ENCODE measurements at regions not wholly inside any gene's neighbourhood (a gene's known extent, or its start where the extent isn't known, plus 50 kb on each side); places are given as distances from the start of the nearest gene placed in this dataset.

DNA sequence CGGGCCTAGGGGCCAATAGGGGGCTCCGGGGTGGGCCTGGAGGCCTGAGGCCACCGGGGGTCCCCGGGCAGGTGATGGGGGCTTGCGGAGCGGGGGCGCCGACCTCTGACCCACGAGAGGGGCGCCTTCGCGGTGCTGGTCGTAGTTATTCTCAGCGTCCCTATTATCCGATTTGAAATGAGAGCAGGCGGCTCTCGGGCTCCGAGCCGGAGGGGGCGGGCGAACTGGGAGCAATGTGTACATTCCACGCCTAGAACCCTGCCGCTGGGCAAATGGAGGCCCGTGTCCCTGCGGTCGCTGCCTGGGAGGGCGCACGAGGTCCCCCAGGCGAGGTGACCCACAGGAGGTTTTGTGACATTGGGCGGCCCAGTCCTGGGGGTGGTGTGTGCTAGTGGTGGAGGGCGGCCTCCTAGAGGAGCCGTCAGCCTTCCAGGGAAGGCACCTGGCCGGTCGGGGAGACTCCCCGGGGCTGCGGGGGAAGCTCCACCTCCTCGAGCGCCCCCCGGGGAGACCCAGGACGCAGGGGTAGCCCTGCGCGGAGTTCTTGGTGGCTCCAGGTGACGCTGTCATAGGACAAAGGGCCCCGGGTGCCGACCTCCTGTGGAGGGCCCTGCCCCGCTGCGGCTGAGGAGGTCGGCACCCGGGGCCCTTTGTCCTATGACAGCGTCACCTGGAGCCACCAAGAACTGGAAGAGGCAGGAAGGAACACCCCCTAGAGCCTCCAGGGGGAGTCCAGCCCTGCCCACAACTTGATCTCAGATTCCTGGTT is 102.6 kb upstream of the PRKX start (continued):
- TF ChIP-seq, protein P1, sequence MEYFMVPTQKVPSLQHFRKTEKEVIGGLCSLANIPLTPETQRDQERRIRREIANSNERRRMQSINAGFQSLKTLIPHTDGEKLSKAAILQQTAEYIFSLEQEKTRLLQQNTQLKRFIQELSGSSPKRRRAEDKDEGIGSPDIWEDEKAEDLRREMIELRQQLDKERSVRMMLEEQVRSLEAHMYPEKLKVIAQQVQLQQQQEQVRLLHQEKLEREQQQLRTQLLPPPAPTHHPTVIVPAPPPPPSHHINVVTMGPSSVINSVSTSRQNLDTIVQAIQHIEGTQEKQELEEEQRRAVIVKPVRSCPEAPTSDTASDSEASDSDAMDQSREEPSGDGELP (CRISPR knock-in tag; IDR thresholded peaks at IDR 0.05; ENCODE audit: borderline replicate concordance), result no peak
- no peak for TF ChIP-seq FOXA3 (CRISPR knock-in tag; conservative IDR thresholded peaks at IDR 0.05 in 1 of 2, IDR thresholded peaks at IDR 0.05 in 1 of 2)
- no peak for TF ChIP-seq CREBBP (IDR thresholded peaks at IDR 0.05; ENCODE audit: low read depth, low read length)
- TF ChIP-seq ETV5 (CRISPR knock-in tag; IDR thresholded peaks at IDR 0.05; ENCODE audit: low read depth), result no peak
- no peak for TF ChIP-seq RUNX1 (IDR thresholded peaks at IDR 0.05; ENCODE audit: low read depth)
- no peak; a peak in 1 of 4 replicates for TF ChIP-seq MAZ (CRISPR knock-in tag; conservative IDR thresholded peaks at IDR 0.05 in 1 of 2, IDR thresholded peaks at IDR 0.05 in 1 of 2)
- TF ChIP-seq, protein P2, sequence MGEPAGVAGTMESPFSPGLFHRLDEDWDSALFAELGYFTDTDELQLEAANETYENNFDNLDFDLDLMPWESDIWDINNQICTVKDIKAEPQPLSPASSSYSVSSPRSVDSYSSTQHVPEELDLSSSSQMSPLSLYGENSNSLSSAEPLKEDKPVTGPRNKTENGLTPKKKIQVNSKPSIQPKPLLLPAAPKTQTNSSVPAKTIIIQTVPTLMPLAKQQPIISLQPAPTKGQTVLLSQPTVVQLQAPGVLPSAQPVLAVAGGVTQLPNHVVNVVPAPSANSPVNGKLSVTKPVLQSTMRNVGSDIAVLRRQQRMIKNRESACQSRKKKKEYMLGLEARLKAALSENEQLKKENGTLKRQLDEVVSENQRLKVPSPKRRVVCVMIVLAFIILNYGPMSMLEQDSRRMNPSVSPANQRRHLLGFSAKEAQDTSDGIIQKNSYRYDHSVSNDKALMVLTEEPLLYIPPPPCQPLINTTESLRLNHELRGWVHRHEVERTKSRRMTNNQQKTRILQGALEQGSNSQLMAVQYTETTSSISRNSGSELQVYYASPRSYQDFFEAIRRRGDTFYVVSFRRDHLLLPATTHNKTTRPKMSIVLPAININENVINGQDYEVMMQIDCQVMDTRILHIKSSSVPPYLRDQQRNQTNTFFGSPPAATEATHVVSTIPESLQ (CRISPR knock-in tag; IDR thresholded peaks at IDR 0.05), result no peak
- TF ChIP-seq XRCC3 (IDR thresholded peaks at IDR 0.05), result no peak
- TF ChIP-seq, protein P3, sequence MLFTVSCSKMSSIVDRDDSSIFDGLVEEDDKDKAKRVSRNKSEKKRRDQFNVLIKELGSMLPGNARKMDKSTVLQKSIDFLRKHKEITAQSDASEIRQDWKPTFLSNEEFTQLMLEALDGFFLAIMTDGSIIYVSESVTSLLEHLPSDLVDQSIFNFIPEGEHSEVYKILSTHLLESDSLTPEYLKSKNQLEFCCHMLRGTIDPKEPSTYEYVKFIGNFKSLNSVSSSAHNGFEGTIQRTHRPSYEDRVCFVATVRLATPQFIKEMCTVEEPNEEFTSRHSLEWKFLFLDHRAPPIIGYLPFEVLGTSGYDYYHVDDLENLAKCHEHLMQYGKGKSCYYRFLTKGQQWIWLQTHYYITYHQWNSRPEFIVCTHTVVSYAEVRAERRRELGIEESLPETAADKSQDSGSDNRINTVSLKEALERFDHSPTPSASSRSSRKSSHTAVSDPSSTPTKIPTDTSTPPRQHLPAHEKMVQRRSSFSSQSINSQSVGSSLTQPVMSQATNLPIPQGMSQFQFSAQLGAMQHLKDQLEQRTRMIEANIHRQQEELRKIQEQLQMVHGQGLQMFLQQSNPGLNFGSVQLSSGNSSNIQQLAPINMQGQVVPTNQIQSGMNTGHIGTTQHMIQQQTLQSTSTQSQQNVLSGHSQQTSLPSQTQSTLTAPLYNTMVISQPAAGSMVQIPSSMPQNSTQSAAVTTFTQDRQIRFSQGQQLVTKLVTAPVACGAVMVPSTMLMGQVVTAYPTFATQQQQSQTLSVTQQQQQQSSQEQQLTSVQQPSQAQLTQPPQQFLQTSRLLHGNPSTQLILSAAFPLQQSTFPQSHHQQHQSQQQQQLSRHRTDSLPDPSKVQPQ (CRISPR knock-in tag; IDR thresholded peaks at IDR 0.05; ENCODE audit: borderline replicate concordance), result no peak
- TF ChIP-seq, protein P4, sequence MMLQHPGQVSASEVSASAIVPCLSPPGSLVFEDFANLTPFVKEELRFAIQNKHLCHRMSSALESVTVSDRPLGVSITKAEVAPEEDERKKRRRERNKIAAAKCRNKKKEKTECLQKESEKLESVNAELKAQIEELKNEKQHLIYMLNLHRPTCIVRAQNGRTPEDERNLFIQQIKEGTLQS (IDR thresholded peaks at IDR 0.05), result no peak
- TF ChIP-seq, protein P4 (CRISPR knock-in tag; conservative IDR thresholded peaks at IDR 0.05), result no peak
- TF ChIP-seq, protein P5, sequence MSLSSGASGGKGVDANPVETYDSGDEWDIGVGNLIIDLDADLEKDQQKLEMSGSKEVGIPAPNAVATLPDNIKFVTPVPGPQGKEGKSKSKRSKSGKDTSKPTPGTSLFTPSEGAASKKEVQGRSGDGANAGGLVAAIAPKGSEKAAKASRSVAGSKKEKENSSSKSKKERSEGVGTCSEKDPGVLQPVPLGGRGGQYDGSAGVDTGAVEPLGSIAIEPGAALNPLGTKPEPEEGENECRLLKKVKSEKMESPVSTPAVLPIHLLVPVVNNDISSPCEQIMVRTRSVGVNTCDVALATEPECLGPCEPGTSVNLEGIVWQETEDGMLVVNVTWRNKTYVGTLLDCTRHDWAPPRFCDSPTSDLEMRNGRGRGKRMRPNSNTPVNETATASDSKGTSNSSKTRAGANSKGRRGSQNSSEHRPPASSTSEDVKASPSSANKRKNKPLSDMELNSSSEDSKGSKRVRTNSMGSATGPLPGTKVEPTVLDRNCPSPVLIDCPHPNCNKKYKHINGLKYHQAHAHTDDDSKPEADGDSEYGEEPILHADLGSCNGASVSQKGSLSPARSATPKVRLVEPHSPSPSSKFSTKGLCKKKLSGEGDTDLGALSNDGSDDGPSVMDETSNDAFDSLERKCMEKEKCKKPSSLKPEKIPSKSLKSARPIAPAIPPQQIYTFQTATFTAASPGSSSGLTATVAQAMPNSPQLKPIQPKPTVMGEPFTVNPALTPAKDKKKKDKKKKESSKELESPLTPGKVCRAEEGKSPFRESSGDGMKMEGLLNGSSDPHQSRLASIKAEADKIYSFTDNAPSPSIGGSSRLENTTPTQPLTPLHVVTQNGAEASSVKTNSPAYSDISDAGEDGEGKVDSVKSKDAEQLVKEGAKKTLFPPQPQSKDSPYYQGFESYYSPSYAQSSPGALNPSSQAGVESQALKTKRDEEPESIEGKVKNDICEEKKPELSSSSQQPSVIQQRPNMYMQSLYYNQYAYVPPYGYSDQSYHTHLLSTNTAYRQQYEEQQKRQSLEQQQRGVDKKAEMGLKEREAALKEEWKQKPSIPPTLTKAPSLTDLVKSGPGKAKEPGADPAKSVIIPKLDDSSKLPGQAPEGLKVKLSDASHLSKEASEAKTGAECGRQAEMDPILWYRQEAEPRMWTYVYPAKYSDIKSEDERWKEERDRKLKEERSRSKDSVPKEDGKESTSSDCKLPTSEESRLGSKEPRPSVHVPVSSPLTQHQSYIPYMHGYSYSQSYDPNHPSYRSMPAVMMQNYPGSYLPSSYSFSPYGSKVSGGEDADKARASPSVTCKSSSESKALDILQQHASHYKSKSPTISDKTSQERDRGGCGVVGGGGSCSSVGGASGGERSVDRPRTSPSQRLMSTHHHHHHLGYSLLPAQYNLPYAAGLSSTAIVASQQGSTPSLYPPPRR (CRISPR knock-in tag; IDR thresholded peaks at IDR 0.05; ENCODE audit: borderline replicate concordance), result no peak
- TF ChIP-seq POLR2B (IDR thresholded peaks at IDR 0.05; ENCODE audit: low read depth, partially characterized antibody), result peak; percentile 37
- no peak for TF ChIP-seq SRF (CRISPR knock-in tag; IDR thresholded peaks at IDR 0.05)
